ENCODE measurements at regions not wholly inside any gene's neighbourhood (a gene's known extent, or its start where the extent isn't known, plus 50 kb on each side); places are given as distances from the start of the nearest gene placed in this dataset.

GRCh38 chr9:115986508-115986907, 167.1 kb upstream of the PAPPA start:
- POLR2A ChIA-PET = no interaction called here
- Histone ChIP-seq H3K4me1 (ENCODE audit: control insufficient read depth in 1 of 2, extremely low read depth in 1 of 2, insufficient read depth in 2 of 2, low read length in 2 of 2) (no peaks in the 10 kb centered on the region), H3K27me3 (replicated peaks in 1 of 2; ENCODE audit: control insufficient read depth in 2 of 2, extremely low read depth in 1 of 2, insufficient read depth in 2 of 2, low read length in 1 of 2) (no peaks in the 10 kb centered on the region), H3K4me3 (ENCODE audit: control insufficient read depth in 1 of 2, extremely low read depth in 1 of 2, low read length in 1 of 2) (no peak overlapping the region), H3K9me3 (no peaks in the 10 kb centered on the region), H3K36me3 (ENCODE audit: control insufficient read depth in 2 of 2, extremely low read depth in 1 of 2, insufficient read depth in 1 of 2, low read length in 1 of 2) (no peaks in the 10 kb centered on the region), H3K27ac (ENCODE audit: low read length) (no peak overlapping the region)
- H3K36me3 Mint-ChIP-seq = no peaks in the 10 kb centered on the region
- no peaks in the 10 kb centered on the region for H3K27me3 Mint-ChIP-seq
- DNase-seq (no peak), ATAC-seq (replicated peaks in 1 of 4) (no peak)
- no peak overlapping the region for H3K4me3 Mint-ChIP-seq
- H3K27ac Mint-ChIP-seq = no peak overlapping the region
- WGBS (ENCODE audit: insufficient coverage) = 92% methylated on average over 2 of the region's 3 CpGs
- CTCF ChIA-PET = no interaction called here
- H3K4me1 Mint-ChIP-seq = no peaks in the 10 kb centered on the region
- peaks cover 4 to 8% (median 5%) of the 10 kb centered on the region in 3 donors for H3K9me3 Mint-ChIP-seq

GRCh38 chr9:115988701-115989100, 164.9 kb upstream of the PAPPA start:
- Histone ChIP-seq H3K4me1 (ENCODE audit: control insufficient read depth in 1 of 2, extremely low read depth in 1 of 2, insufficient read depth in 2 of 2, low read length in 2 of 2) (no peaks in the 10 kb centered on the region), H3K4me3 (ENCODE audit: control insufficient read depth in 1 of 2, extremely low read depth in 1 of 2, low read length in 1 of 2) (no peak overlapping the region), H3K9me3 (no peaks in the 10 kb centered on the region), H3K36me3 (ENCODE audit: control insufficient read depth in 2 of 2, extremely low read depth in 1 of 2, insufficient read depth in 1 of 2, low read length in 1 of 2) (no peaks in the 10 kb centered on the region), H3K27ac (ENCODE audit: low read length) (no peak overlapping the region), H3K27me3 (replicated peaks in 1 of 2; ENCODE audit: control insufficient read depth in 2 of 2, extremely low read depth in 1 of 2, insufficient read depth in 2 of 2, low read length in 1 of 2) (no peaks in the 10 kb centered on the region)
- no peaks in the 10 kb centered on the region for H3K4me1 Mint-ChIP-seq
- H3K4me3 Mint-ChIP-seq = no peak overlapping the region
- POLR2A ChIA-PET = no interaction called here
- H3K27me3 Mint-ChIP-seq = no peaks in the 10 kb centered on the region
- no peak for ATAC-seq (replicated peaks in 1 of 4)
- peaks cover 4 to 14% (median 5%) of the 10 kb centered on the region in 3 donors for H3K9me3 Mint-ChIP-seq
- CTCF ChIA-PET = no interaction called here
- no peaks in the 10 kb centered on the region for H3K36me3 Mint-ChIP-seq
- DNase-seq = no peak
- no CpG with 5 or more reads among the region's 2 CpGs for WGBS (ENCODE audit: insufficient coverage)
- H3K27ac Mint-ChIP-seq = no peak overlapping the region

- DNase-seq = no peak
- ChIA-PET CTCF (no interaction called here), POLR2A (no interaction called here)
- H3K4me1 ChIP-seq (ENCODE audit: control insufficient read depth in 1 of 2, extremely low read depth in 1 of 2, insufficient read depth in 2 of 2, low read length in 2 of 2) = no peaks in the 10 kb centered on the region
- no peaks in the 10 kb centered on the region for H3K9me3 ChIP-seq
- 51% methylated on average over 3 of the region's 4 CpGs for WGBS (ENCODE audit: insufficient coverage)
- Mint-ChIP-seq H3K27me3 (no peaks in the 10 kb centered on the region), H3K27ac (no peak overlapping the region), H3K9me3 (peaks cover 2 to 12% (median 9%) of the 10 kb centered on the region in 3 donors), H3K36me3 (no peaks in the 10 kb centered on the region), H3K4me1 (no peaks in the 10 kb centered on the region), H3K4me3 (no peak overlapping the region)
- no peaks in the 10 kb centered on the region for H3K36me3 ChIP-seq (ENCODE audit: control insufficient read depth in 2 of 2, extremely low read depth in 1 of 2, insufficient read depth in 1 of 2, low read length in 1 of 2)
- H3K4me3 ChIP-seq (ENCODE audit: control insufficient read depth in 1 of 2, extremely low read depth in 1 of 2, low read length in 1 of 2) = no peak overlapping the region
- H3K27ac ChIP-seq (ENCODE audit: low read length) = no peak overlapping the region
- no peak for ATAC-seq (replicated peaks in 1 of 4)
- H3K27me3 ChIP-seq (replicated peaks in 1 of 2; ENCODE audit: control insufficient read depth in 2 of 2, extremely low read depth in 1 of 2, insufficient read depth in 2 of 2, low read length in 1 of 2) = no peaks in the 10 kb centered on the region
These were observed 163.8 kb upstream of the PAPPA start for GRCh38 chr9:115989831-115990230.

GRCh38 chr9:115992834-115993233, 160.8 kb upstream of the PAPPA start:
- no peak overlapping the region for H3K27ac Mint-ChIP-seq
- DNase-seq = no peak
- no peak overlapping the region for H3K4me3 Mint-ChIP-seq
- 60% methylated on average over 1 of the region's 4 CpGs for WGBS (ENCODE audit: insufficient coverage)
- H3K4me1 ChIP-seq (ENCODE audit: control insufficient read depth in 1 of 2, extremely low read depth in 1 of 2, insufficient read depth in 2 of 2, low read length in 2 of 2) = no peaks in the 10 kb centered on the region
- no peak overlapping the region for H3K27ac ChIP-seq (ENCODE audit: low read length)
- no peak overlapping the region for H3K4me3 ChIP-seq (ENCODE audit: control insufficient read depth in 1 of 2, extremely low read depth in 1 of 2, low read length in 1 of 2)
- H3K9me3 ChIP-seq = no peaks in the 10 kb centered on the region
- peaks cover 0 to 8% (median 7%) of the 10 kb centered on the region in 3 donors for H3K9me3 Mint-ChIP-seq
- ChIA-PET CTCF (no interaction called here), POLR2A (no interaction called here)
- no peak for ATAC-seq (replicated peaks in 1 of 4)
- no peaks in the 10 kb centered on the region for H3K27me3 ChIP-seq (replicated peaks in 1 of 2; ENCODE audit: control insufficient read depth in 2 of 2, extremely low read depth in 1 of 2, insufficient read depth in 2 of 2, low read length in 1 of 2)
- no peaks in the 10 kb centered on the region for H3K36me3 Mint-ChIP-seq
- H3K27me3 Mint-ChIP-seq = no peaks in the 10 kb centered on the region
- no peaks in the 10 kb centered on the region for H3K36me3 ChIP-seq (ENCODE audit: control insufficient read depth in 2 of 2, extremely low read depth in 1 of 2, insufficient read depth in 1 of 2, low read length in 1 of 2)
- no peaks in the 10 kb centered on the region for H3K4me1 Mint-ChIP-seq

- WGBS (ENCODE audit: insufficient coverage) = 63% methylated on average over 1 of the region's 1 CpG
- Mint-ChIP-seq H3K36me3 (no peaks in the 10 kb centered on the region), H3K27me3 (no peaks in the 10 kb centered on the region), H3K9me3 (peaks cover 0 to 5% (median 2%) of the 10 kb centered on the region in 3 donors), H3K27ac (no peak overlapping the region), H3K4me1 (no peaks in the 10 kb centered on the region), H3K4me3 (no peak overlapping the region)
- ChIA-PET POLR2A (no interaction called here), CTCF (no interaction called here)
- ATAC-seq (replicated peaks in 1 of 4) (no peak), DNase-seq (no peak)
- no peaks in the 10 kb centered on the region for H3K27me3 ChIP-seq (replicated peaks in 1 of 2; ENCODE audit: control insufficient read depth in 2 of 2, extremely low read depth in 1 of 2, insufficient read depth in 2 of 2, low read length in 1 of 2)
- no peak overlapping the region for H3K4me3 ChIP-seq (ENCODE audit: control insufficient read depth in 1 of 2, extremely low read depth in 1 of 2, low read length in 1 of 2)
- no peak overlapping the region for H3K27ac ChIP-seq (ENCODE audit: low read length)
- no peaks in the 10 kb centered on the region for H3K9me3 ChIP-seq
- H3K4me1 ChIP-seq (ENCODE audit: control insufficient read depth in 1 of 2, extremely low read depth in 1 of 2, insufficient read depth in 2 of 2, low read length in 2 of 2) = no peaks in the 10 kb centered on the region
- no peaks in the 10 kb centered on the region for H3K36me3 ChIP-seq (ENCODE audit: control insufficient read depth in 2 of 2, extremely low read depth in 1 of 2, insufficient read depth in 1 of 2, low read length in 1 of 2)
These were observed 155.7 kb upstream of the PAPPA start for GRCh38 chr9:115997923-115998322.

- H3K9me3 ChIP-seq = no peaks in the 10 kb centered on the region
- no peak overlapping the region for H3K4me3 ChIP-seq (ENCODE audit: control insufficient read depth in 1 of 2, extremely low read depth in 1 of 2, low read length in 1 of 2)
- no peak overlapping the region for H3K27ac ChIP-seq (ENCODE audit: low read length)
- H3K4me1 Mint-ChIP-seq = no peaks in the 10 kb centered on the region
- no peak overlapping the region for H3K27ac Mint-ChIP-seq
- no peaks in the 10 kb centered on the region for H3K27me3 ChIP-seq (replicated peaks in 1 of 2; ENCODE audit: control insufficient read depth in 2 of 2, extremely low read depth in 1 of 2, insufficient read depth in 2 of 2, low read length in 1 of 2)
- no peaks in the 10 kb centered on the region for H3K36me3 Mint-ChIP-seq
- CTCF ChIA-PET = no interaction called here
- H3K36me3 ChIP-seq (ENCODE audit: control insufficient read depth in 2 of 2, extremely low read depth in 1 of 2, insufficient read depth in 1 of 2, low read length in 1 of 2) = no peaks in the 10 kb centered on the region
- POLR2A ChIA-PET = no interaction called here
- H3K27me3 Mint-ChIP-seq = no peaks in the 10 kb centered on the region
- no peak for DNase-seq
- no peaks in the 10 kb centered on the region for H3K4me1 ChIP-seq (ENCODE audit: control insufficient read depth in 1 of 2, extremely low read depth in 1 of 2, insufficient read depth in 2 of 2, low read length in 2 of 2)
- no peak for ATAC-seq (replicated peaks in 1 of 4)
- peaks cover 0 to 5% (median 2%) of the 10 kb centered on the region in 3 donors for H3K9me3 Mint-ChIP-seq
- no peak overlapping the region for H3K4me3 Mint-ChIP-seq
These were observed 154.9 kb upstream of the PAPPA start for GRCh38 chr9:115998666-115999065.

GRCh38 chr9:115999498-115999897, 154.1 kb upstream of the PAPPA start:
- ATAC-seq (replicated peaks in 1 of 4) (no peak), DNase-seq (no peak)
- ChIA-PET POLR2A (no interaction called here), CTCF (no interaction called here)
- Histone ChIP-seq H3K9me3 (no peaks in the 10 kb centered on the region), H3K27ac (ENCODE audit: low read length) (no peak overlapping the region), H3K4me3 (ENCODE audit: control insufficient read depth in 1 of 2, extremely low read depth in 1 of 2, low read length in 1 of 2) (no peak overlapping the region), H3K27me3 (replicated peaks in 1 of 2; ENCODE audit: control insufficient read depth in 2 of 2, extremely low read depth in 1 of 2, insufficient read depth in 2 of 2, low read length in 1 of 2) (no peaks in the 10 kb centered on the region), H3K36me3 (ENCODE audit: control insufficient read depth in 2 of 2, extremely low read depth in 1 of 2, insufficient read depth in 1 of 2, low read length in 1 of 2) (no peaks in the 10 kb centered on the region), H3K4me1 (ENCODE audit: control insufficient read depth in 1 of 2, extremely low read depth in 1 of 2, insufficient read depth in 2 of 2, low read length in 2 of 2) (no peaks in the 10 kb centered on the region)
- H3K4me3 Mint-ChIP-seq = no peak overlapping the region
- H3K9me3 Mint-ChIP-seq = peaks cover 0 to 3% (median 2%) of the 10 kb centered on the region in 3 donors
- WGBS (ENCODE audit: insufficient coverage) = no CpG with 5 or more reads among the region's 2 CpGs
- no peaks in the 10 kb centered on the region for H3K36me3 Mint-ChIP-seq
- H3K27ac Mint-ChIP-seq = no peak overlapping the region
- H3K27me3 Mint-ChIP-seq = no peaks in the 10 kb centered on the region
- no peaks in the 10 kb centered on the region for H3K4me1 Mint-ChIP-seq

All from T-cell (primary cell).